Liver (tissue), 8 donors: ENCODE measurements at regions not wholly inside any gene's neighbourhood (a gene's known extent, or its start where the extent isn't known, plus 50 kb on each side); places are given as distances from the start of the nearest gene placed in this dataset.

Experiments used
- DNase-seq: peaks from one replicate; pipeline ENCODE4 v3.0.0-alpha.2; 2017; ENCODE audit warnings: low spot score
- H3K27ac ChIP-seq, 2 donors: one replicate each; pipeline ENCODE4 v1.7.0; 2013; ENCODE audit warnings: inconsistent platforms in 2 of 2, low read length in 2 of 2, control low read depth in 1 of 2, low read depth in 1 of 2, mild to moderate bottlenecking in 1 of 2
- H3K27me3 ChIP-seq, 4 donors: one replicate each; pipeline versions ENCODE4 v1.6.1 to v1.7.0; 2013; ENCODE audit warnings: low read length in 3 of 4, inconsistent platforms in 1 of 4, mild to moderate bottlenecking in 1 of 4, moderate library complexity in 1 of 4; ENCODE audit not compliant: control insufficient read depth in 4 of 4, insufficient read depth in 4 of 4
- H3K36me3 ChIP-seq, 4 donors: one replicate each; pipeline versions ENCODE4 v1.6.1 to v1.7.0; 2013; ENCODE audit warnings: low read length in 3 of 4, mild to moderate bottlenecking in 3 of 4, low read depth in 1 of 4, moderate library complexity in 1 of 4; ENCODE audit not compliant: control insufficient read depth in 4 of 4, insufficient read depth in 3 of 4
- H3K4me1 ChIP-seq, 4 donors: one replicate each; pipeline versions ENCODE4 v1.6.1 to v1.7.0; 2013; ENCODE audit warnings: low read length in 3 of 4, mild to moderate bottlenecking in 3 of 4, moderate library complexity in 1 of 4; ENCODE audit not compliant: control insufficient read depth in 4 of 4, insufficient read depth in 4 of 4
- H3K4me3 ChIP-seq, 3 donors: one replicate each; pipeline versions ENCODE4 v1.6.1 to v1.7.0; 2013; ENCODE audit warnings: low read length in 3 of 3, control low read depth in 1 of 3, low read depth in 1 of 3, mild to moderate bottlenecking in 1 of 3
- H3K9ac ChIP-seq, 2 donors: one replicate each; pipeline ENCODE4 v1.7.0; 2013; ENCODE audit warnings: low read length in 2 of 2, mild to moderate bottlenecking in 2 of 2, moderate library complexity in 2 of 2, control low read depth in 1 of 2, low read depth in 1 of 2
- H3K9me3 ChIP-seq, 4 donors: one replicate each; pipeline versions ENCODE4 v1.6.1 to v1.7.0; 2013; ENCODE audit warnings: low read length in 3 of 4; ENCODE audit not compliant: control insufficient read depth in 4 of 4
- ATF3 ChIP-seq: IDR thresholded peaks from 2 replicates; pipeline ENCODE4 v1.6.1; 2016; ENCODE audit warnings: antibody characterized with exemption
- CTCF ChIP-seq: fragments of 150-350 bp; IDR thresholded peaks from 2 replicates; pipeline ENCODE4 v1.5.1; 2017; ENCODE audit warnings: improper control_type of control experiment, low read depth, low read length; ENCODE audit not compliant: missing input control
- EGR1 ChIP-seq, 2 donors: IDR thresholded peaks; 2 replicates each; pipeline ENCODE4 v1.6.1; 2016 to 2018; ENCODE audit warnings: antibody characterized with exemption in 2 of 2, low read depth in 2 of 2
- FOXA1 ChIP-seq: IDR thresholded peaks from 2 replicates; pipeline ENCODE4 v1.6.1; 2016; ENCODE audit warnings: antibody characterized with exemption
- FOXA2 ChIP-seq: IDR thresholded peaks from 2 replicates; pipeline ENCODE4 v1.6.1; 2016; ENCODE audit warnings: antibody characterized with exemption
- GABPA ChIP-seq, 2 donors: IDR thresholded peaks in 1 of 2; conservative IDR thresholded peaks in 1 of 2; 2 replicates each; pipeline ENCODE4 v1.6.1; 2016; ENCODE audit warnings: antibody characterized with exemption in 2 of 2, mild to moderate bottlenecking in 1 of 2, moderate library complexity in 1 of 2
- HNF4A ChIP-seq, 2 donors: conservative IDR thresholded peaks; 2 replicates each; pipeline ENCODE4 v1.6.1; 2016; ENCODE audit warnings: antibody characterized with exemption in 2 of 2, mild to moderate bottlenecking in 2 of 2
- HNF4G ChIP-seq: IDR thresholded peaks from 2 replicates; pipeline ENCODE4 v1.6.1; 2016; ENCODE audit warnings: antibody characterized with exemption
- JUND ChIP-seq, 2 donors: IDR thresholded peaks; 2 replicates each; pipeline ENCODE4 v1.6.1; 2016; ENCODE audit warnings: antibody characterized with exemption in 2 of 2
- MAX ChIP-seq: IDR thresholded peaks from 2 replicates; pipeline ENCODE4 v1.6.1; 2016; ENCODE audit warnings: antibody characterized with exemption
- NR2F2 ChIP-seq: IDR thresholded peaks from 2 replicates; pipeline ENCODE4 v1.6.1; 2016; ENCODE audit warnings: antibody characterized with exemption
- RAD21 ChIP-seq, 2 donors: IDR thresholded peaks; 2 replicates each; pipeline ENCODE4 v1.6.1; 2016; ENCODE audit warnings: antibody characterized with exemption in 2 of 2, mild to moderate bottlenecking in 2 of 2
- REST ChIP-seq: IDR thresholded peaks from 2 replicates; pipeline ENCODE4 v1.6.1; 2016; ENCODE audit warnings: antibody characterized with exemption, mild to moderate bottlenecking
- RXRA ChIP-seq, 2 donors: IDR thresholded peaks; 2 replicates each; pipeline ENCODE4 v1.6.1; 2017 to 2018; ENCODE audit warnings: antibody characterized with exemption in 2 of 2, mild to moderate bottlenecking in 1 of 2
- SP1 ChIP-seq: IDR thresholded peaks from 2 replicates; pipeline ENCODE4 v1.6.1; 2018; ENCODE audit warnings: antibody characterized with exemption, mild to moderate bottlenecking
- TAF1 ChIP-seq: conservative IDR thresholded peaks from 2 replicates; pipeline ENCODE4 v1.6.1; 2016; ENCODE audit warnings: antibody characterized with exemption, mild to moderate bottlenecking
- YY1 ChIP-seq: IDR thresholded peaks from 2 replicates; pipeline ENCODE4 v1.6.1; 2016; ENCODE audit warnings: antibody characterized with exemption, mild to moderate bottlenecking
- WGBS: extraction: QIAGEN DNeasy Blood & Tissue Kit; methylation state at CpG from one replicate; pipeline ENCODE4 v1.1.7; 2013; 5-methylcytosine and 5-hydroxymethylcytosine counted together
- TF ChIP-seq, protein P1 (sequence below): IDR thresholded peaks from 2 replicates; pipeline ENCODE4 v1.6.1; 2016; ENCODE audit warnings: antibody characterized with exemption
- donor health status: healthy.
- donor health status: healthy.
- donor health status: healthy.
- donor health status: healthy.
- donor health status: healthy.

GRCh38 chr5:38191693-38192092 is 66.7 kb upstream of the EGFLAM start:
- TF ChIP-seq ATF3, result no peak
- no peak for TF ChIP-seq CTCF
- no peak for TF ChIP-seq YY1
- TF ChIP-seq NR2F2, result no peak
- no peak for TF ChIP-seq RXRA (IDR thresholded peaks at IDR 0.05)
- no peak for TF ChIP-seq SP1
- TF ChIP-seq HNF4G, result no peak
- TF ChIP-seq HNF4A (conservative IDR thresholded peaks at IDR 0.05), result no peak
- no peak for TF ChIP-seq TAF1
- TF ChIP-seq, protein P1, sequence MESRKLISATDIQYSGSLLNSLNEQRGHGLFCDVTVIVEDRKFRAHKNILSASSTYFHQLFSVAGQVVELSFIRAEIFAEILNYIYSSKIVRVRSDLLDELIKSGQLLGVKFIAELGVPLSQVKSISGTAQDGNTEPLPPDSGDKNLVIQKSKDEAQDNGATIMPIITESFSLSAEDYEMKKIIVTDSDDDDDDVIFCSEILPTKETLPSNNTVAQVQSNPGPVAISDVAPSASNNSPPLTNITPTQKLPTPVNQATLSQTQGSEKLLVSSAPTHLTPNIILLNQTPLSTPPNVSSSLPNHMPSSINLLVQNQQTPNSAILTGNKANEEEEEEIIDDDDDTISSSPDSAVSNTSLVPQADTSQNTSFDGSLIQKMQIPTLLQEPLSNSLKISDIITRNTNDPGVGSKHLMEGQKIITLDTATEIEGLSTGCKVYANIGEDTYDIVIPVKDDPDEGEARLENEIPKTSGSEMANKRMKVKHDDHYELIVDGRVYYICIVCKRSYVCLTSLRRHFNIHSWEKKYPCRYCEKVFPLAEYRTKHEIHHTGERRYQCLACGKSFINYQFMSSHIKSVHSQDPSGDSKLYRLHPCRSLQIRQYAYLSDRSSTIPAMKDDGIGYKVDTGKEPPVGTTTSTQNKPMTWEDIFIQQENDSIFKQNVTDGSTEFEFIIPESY, result no peak
- no peak for TF ChIP-seq EGR1 (IDR thresholded peaks at IDR 0.05; ENCODE audit: low read depth in 2 of 2)
- TF ChIP-seq RAD21 (IDR thresholded peaks at IDR 0.05), result no peak
- TF ChIP-seq GABPA (IDR thresholded peaks at IDR 0.05 in 1 of 2, conservative IDR thresholded peaks at IDR 0.05 in 1 of 2), result no peak
- no peak for TF ChIP-seq FOXA1
- no peak for TF ChIP-seq MAX
- TF ChIP-seq REST, result no peak
- no peak for TF ChIP-seq JUND (IDR thresholded peaks at IDR 0.05)
- Histone ChIP-seq H3K27me3 (peaks cover 0 to 5% (median 2%) of the 10 kb centered on the region in 4 donors), H3K9me3 (no peaks in the 10 kb centered on the region), H3K4me3 (no peak overlapping the region), H3K9ac (no peak overlapping the region), H3K4me1 (no peaks in the 10 kb centered on the region), H3K27ac (no peak overlapping the region), H3K36me3 (no peaks in the 10 kb centered on the region)
- DNase-seq, result no peak

DNA sequence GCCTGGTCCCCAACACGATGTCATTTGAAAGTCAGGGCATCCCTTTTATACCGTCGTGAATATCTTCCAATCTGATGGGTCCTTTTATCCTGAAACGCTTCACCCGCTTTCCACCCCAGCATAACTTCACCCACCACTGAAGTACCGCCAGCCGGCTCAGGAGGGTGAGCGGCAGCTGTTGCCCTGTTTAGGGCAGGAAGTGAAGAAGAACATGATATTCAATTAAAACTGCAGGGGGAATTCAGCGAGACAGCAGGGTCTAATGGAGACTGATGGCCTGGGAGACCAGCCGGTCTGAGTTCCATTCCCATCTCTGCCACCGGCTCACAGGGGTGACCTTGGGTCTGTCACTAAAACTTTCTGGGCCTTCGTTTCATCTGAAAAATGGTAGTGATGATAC is 68.2 kb upstream of the EGFLAM start:
- Histone ChIP-seq H3K9me3 (no peaks in the 10 kb centered on the region), H3K4me1 (no peaks in the 10 kb centered on the region), H3K9ac (no peak overlapping the region), H3K27ac (no peak overlapping the region), H3K36me3 (no peaks in the 10 kb centered on the region), H3K27me3 (peaks cover 0 to 5% (median 2%) of the 10 kb centered on the region in 4 donors), H3K4me3 (no peak overlapping the region)
- 91% methylated on average over 12 of the region's 12 CpGs for WGBS
- no peak for DNase-seq
- no peak for TF ChIP-seq TAF1
- no peak for TF ChIP-seq RAD21 (IDR thresholded peaks at IDR 0.05)
- no peak for TF ChIP-seq CTCF
- no peak for TF ChIP-seq FOXA1
- TF ChIP-seq EGR1 (IDR thresholded peaks at IDR 0.05; ENCODE audit: low read depth in 2 of 2), result no peak
- no peak for TF ChIP-seq ATF3
- no peak for TF ChIP-seq RXRA (IDR thresholded peaks at IDR 0.05)
- TF ChIP-seq REST, result no peak
- no peak for TF ChIP-seq NR2F2
- no peak for TF ChIP-seq HNF4A (conservative IDR thresholded peaks at IDR 0.05)
- no peak for TF ChIP-seq HNF4G
- TF ChIP-seq FOXA2, result no peak
- no peak for TF ChIP-seq JUND (IDR thresholded peaks at IDR 0.05)
